ENCODE measurements at regions not wholly inside any gene's neighbourhood (a gene's known extent, or its start where the extent isn't known, plus 50 kb on each side); places are given as distances from the start of the nearest gene placed in this dataset.

- Mint-ChIP-seq H3K9me3 (no peaks in the 10 kb centered on the region), H3K27ac (no peak overlapping the region)
Observed at GRCh38 chr22:46030231-46030880, 53.4 kb upstream of the WNT7B start.

DNA sequence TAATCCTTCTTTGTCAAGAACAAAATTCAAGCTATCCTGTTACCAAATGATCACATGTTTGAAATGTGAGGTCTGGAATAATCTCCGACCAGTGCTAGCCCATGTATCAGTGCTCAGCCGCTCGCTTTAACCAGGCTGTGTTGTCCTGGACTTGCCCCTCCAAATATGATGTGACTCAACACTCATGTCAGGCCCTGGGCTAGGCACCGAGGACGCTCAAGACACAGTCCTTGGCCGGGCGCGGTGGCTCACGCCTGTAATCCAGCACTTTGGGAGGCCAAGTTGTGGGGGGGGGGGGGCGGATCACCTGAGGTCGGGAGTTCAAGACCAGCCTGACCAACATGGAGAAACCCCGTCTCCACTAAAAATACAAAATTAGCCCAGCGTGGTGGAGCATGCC lies 54.1 kb upstream of the WNT7B start:
- H3K9me3 ChIP-seq = no peaks in the 10 kb centered on the region
- Mint-ChIP-seq H3K27ac (no peak overlapping the region), H3K4me1 (peaks cover 11 to 18% (median 15%) of the 10 kb centered on the region in 3 donors), H3K9me3 (no peaks in the 10 kb centered on the region), H3K36me3 (no peaks in the 10 kb centered on the region), H3K27me3 (peaks cover 15 to 27% of the 10 kb centered on the region in 2 donors), H3K4me3 (no peak overlapping the region)
- H3K36me3 ChIP-seq (ENCODE audit: control insufficient read depth in 2 of 2, extremely low read depth in 1 of 2, insufficient read depth in 1 of 2, low read length in 1 of 2) = no peaks in the 10 kb centered on the region
- ATAC-seq (replicated peaks in 1 of 4) (no peak), DNase-seq (no peak)
- POLR2A ChIA-PET = interaction anchor here in 1 of 2 donors (0.6 kb wide), 1 partner anchor 42 kb away, joined by 6 read pairs; no protein-coding TSS in a partner anchor
- CTCF ChIA-PET = interaction anchor here in 1 of 2 donors (1.0 kb wide), 1 partner anchor 25 kb away, joined by 5 read pairs; no protein-coding TSS in a partner anchor
- WGBS (ENCODE audit: insufficient coverage) = 90% methylated on average over 3 of the region's 13 CpGs
- peaks cover 0 to 37% of the 10 kb centered on the region in 2 experiments for H3K27me3 ChIP-seq (replicated peaks in 1 of 2; ENCODE audit: control insufficient read depth in 2 of 2, extremely low read depth in 1 of 2, insufficient read depth in 2 of 2, low read length in 1 of 2)
- no peak overlapping the region for H3K27ac ChIP-seq (ENCODE audit: low read length)
- H3K4me3 ChIP-seq (ENCODE audit: control insufficient read depth in 1 of 2, extremely low read depth in 1 of 2, low read length in 1 of 2) = no peak overlapping the region
- peaks cover 7 to 10% of the 10 kb centered on the region in 2 experiments for H3K4me1 ChIP-seq (ENCODE audit: control insufficient read depth in 1 of 2, extremely low read depth in 1 of 2, insufficient read depth in 2 of 2, low read length in 2 of 2)

More at GRCh38 chr22:46030231-46030880, 53.4 kb upstream of the WNT7B start:
- Histone ChIP-seq H3K36me3 (ENCODE audit: control insufficient read depth in 2 of 2, extremely low read depth in 1 of 2, insufficient read depth in 1 of 2, low read length in 1 of 2) (no peaks in the 10 kb centered on the region), H3K27ac (ENCODE audit: low read length) (no peak overlapping the region), H3K27me3 (replicated peaks in 1 of 2; ENCODE audit: control insufficient read depth in 2 of 2, extremely low read depth in 1 of 2, insufficient read depth in 2 of 2, low read length in 1 of 2) (peaks cover 0 to 44% of the 10 kb centered on the region in 2 experiments), H3K4me3 (ENCODE audit: control insufficient read depth in 1 of 2, extremely low read depth in 1 of 2, low read length in 1 of 2) (no peak overlapping the region), H3K4me1 (ENCODE audit: control insufficient read depth in 1 of 2, extremely low read depth in 1 of 2, insufficient read depth in 2 of 2, low read length in 2 of 2) (peaks cover 7 to 8% of the 10 kb centered on the region in 2 experiments), H3K9me3 (no peaks in the 10 kb centered on the region)
- Mint-ChIP-seq H3K36me3 (no peaks in the 10 kb centered on the region), H3K4me1 (peaks cover 11 to 17% (median 15%) of the 10 kb centered on the region in 3 donors), H3K27me3 (peaks cover 22 to 34% of the 10 kb centered on the region in 2 donors), H3K4me3 (no peak overlapping the region)
- 81% methylated on average over 9 of the region's 11 CpGs for WGBS (ENCODE audit: insufficient coverage)
- POLR2A ChIA-PET = no interaction called here
- no peak for ATAC-seq (replicated peaks in 1 of 4)
- CTCF ChIA-PET = no interaction called here
- DNase-seq = no peak

- CTCF ChIA-PET = interaction anchor here in 1 of 2 donors (1.0 kb wide), 1 partner anchor 25 kb away, joined by 5 read pairs; no protein-coding TSS in a partner anchor
- no peak for ATAC-seq (replicated peaks in 1 of 4)
- no peak overlapping the region for H3K27ac Mint-ChIP-seq
Observed at GRCh38 chr22:46031557-46031956, 54.6 kb upstream of the WNT7B start.

DNA sequence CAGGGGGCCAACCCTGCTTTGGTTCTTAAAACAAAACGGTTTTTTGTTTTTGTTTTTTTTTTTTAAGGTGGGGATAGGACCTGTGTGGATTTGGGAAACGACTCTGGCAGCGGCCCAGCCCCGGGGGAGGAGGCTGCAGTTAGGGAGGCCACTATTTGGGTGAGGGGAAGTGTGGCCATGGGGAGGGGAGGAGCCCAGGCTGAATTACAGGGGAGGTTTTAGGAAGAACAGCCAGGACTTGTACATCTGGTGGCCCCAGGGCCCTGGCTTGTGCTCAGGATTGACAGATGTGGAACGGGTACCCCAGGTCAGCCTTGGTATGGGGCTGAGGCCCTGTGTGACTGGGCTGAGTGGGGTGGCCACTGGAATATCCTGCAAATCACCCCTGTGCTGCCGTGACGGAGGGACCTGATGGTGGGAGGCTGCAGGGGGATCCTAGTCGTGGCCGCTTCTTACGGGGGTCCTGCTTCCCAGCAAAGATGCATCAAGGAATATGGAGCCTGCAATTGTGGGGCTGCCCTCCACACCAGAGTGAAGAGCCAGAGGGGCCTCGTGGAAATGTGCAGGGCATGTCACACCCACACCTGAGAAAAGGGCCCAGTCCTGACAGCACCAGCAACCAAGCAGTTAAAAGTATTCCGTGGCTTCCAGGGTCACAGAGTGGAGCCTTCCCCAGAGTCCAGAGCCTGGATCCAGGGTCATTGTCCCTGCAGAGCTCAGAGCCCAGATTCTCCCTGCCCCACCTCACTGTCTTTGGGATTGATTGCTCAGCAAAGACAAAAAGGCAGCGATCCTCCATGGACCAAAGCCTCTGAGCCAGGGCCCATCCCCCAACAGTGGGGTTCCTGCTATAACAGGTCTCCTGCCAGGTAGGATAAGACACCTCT lies 55.2 kb upstream of the WNT7B start:
- Histone ChIP-seq H3K36me3 (ENCODE audit: control insufficient read depth in 2 of 2, extremely low read depth in 1 of 2, insufficient read depth in 1 of 2, low read length in 1 of 2) (no peaks in the 10 kb centered on the region), H3K4me1 (ENCODE audit: control insufficient read depth in 1 of 2, extremely low read depth in 1 of 2, insufficient read depth in 2 of 2, low read length in 2 of 2) (peaks cover 15 to 21% of the 10 kb centered on the region in 2 experiments), H3K9me3 (no peaks in the 10 kb centered on the region), H3K27me3 (replicated peaks in 1 of 2; ENCODE audit: control insufficient read depth in 2 of 2, extremely low read depth in 1 of 2, insufficient read depth in 2 of 2, low read length in 1 of 2) (peaks cover 0 to 26% of the 10 kb centered on the region in 2 experiments), H3K27ac (ENCODE audit: low read length) (no peak overlapping the region), H3K4me3 (ENCODE audit: control insufficient read depth in 1 of 2, extremely low read depth in 1 of 2, low read length in 1 of 2) (no peak overlapping the region)
- Mint-ChIP-seq H3K4me3 (no peak overlapping the region), H3K9me3 (no peaks in the 10 kb centered on the region), H3K4me1 (peaks cover 11 to 22% (median 19%) of the 10 kb centered on the region in 3 donors), H3K27me3 (peaks cover 6 to 17% of the 10 kb centered on the region in 2 donors), H3K36me3 (no peaks in the 10 kb centered on the region), H3K27ac (no peak overlapping the region)
- DNase-seq = no peak
- CTCF ChIA-PET = interaction anchor here in 1 of 2 donors (1.0 kb wide), 1 partner anchor 26 kb away, joined by 5 read pairs; no protein-coding TSS in a partner anchor
- WGBS (ENCODE audit: insufficient coverage) = 71% methylated on average over 7 of the region's 13 CpGs
- no peak for ATAC-seq (replicated peaks in 1 of 4)
- POLR2A ChIA-PET = no interaction called here

More at GRCh38 chr22:46031557-46031956, 54.6 kb upstream of the WNT7B start:
- Mint-ChIP-seq H3K4me3 (no peak overlapping the region), H3K36me3 (no peaks in the 10 kb centered on the region), H3K9me3 (no peaks in the 10 kb centered on the region), H3K4me1 (peaks cover 10 to 20% (median 17%) of the 10 kb centered on the region in 3 donors), H3K27me3 (peaks cover 10 to 22% of the 10 kb centered on the region in 2 donors)
- DNase-seq = no peak
- POLR2A ChIA-PET = interaction anchor here in 1 of 2 donors (0.6 kb wide), 1 partner anchor 41 kb away, joined by 6 read pairs; no protein-coding TSS in a partner anchor
- H3K27me3 ChIP-seq (replicated peaks in 1 of 2; ENCODE audit: control insufficient read depth in 2 of 2, extremely low read depth in 1 of 2, insufficient read depth in 2 of 2, low read length in 1 of 2) = peaks cover 0 to 32% of the 10 kb centered on the region in 2 experiments
- H3K27ac ChIP-seq (ENCODE audit: low read length) = no peak overlapping the region
- no peaks in the 10 kb centered on the region for H3K9me3 ChIP-seq
- no peaks in the 10 kb centered on the region for H3K36me3 ChIP-seq (ENCODE audit: control insufficient read depth in 2 of 2, extremely low read depth in 1 of 2, insufficient read depth in 1 of 2, low read length in 1 of 2)
- H3K4me1 ChIP-seq (ENCODE audit: control insufficient read depth in 1 of 2, extremely low read depth in 1 of 2, insufficient read depth in 2 of 2, low read length in 2 of 2) = peaks cover 11 to 14% of the 10 kb centered on the region in 2 experiments
- 100% methylated on average over 1 of the region's 2 CpGs for WGBS (ENCODE audit: insufficient coverage)
- no peak overlapping the region for H3K4me3 ChIP-seq (ENCODE audit: control insufficient read depth in 1 of 2, extremely low read depth in 1 of 2, low read length in 1 of 2)

DNA sequence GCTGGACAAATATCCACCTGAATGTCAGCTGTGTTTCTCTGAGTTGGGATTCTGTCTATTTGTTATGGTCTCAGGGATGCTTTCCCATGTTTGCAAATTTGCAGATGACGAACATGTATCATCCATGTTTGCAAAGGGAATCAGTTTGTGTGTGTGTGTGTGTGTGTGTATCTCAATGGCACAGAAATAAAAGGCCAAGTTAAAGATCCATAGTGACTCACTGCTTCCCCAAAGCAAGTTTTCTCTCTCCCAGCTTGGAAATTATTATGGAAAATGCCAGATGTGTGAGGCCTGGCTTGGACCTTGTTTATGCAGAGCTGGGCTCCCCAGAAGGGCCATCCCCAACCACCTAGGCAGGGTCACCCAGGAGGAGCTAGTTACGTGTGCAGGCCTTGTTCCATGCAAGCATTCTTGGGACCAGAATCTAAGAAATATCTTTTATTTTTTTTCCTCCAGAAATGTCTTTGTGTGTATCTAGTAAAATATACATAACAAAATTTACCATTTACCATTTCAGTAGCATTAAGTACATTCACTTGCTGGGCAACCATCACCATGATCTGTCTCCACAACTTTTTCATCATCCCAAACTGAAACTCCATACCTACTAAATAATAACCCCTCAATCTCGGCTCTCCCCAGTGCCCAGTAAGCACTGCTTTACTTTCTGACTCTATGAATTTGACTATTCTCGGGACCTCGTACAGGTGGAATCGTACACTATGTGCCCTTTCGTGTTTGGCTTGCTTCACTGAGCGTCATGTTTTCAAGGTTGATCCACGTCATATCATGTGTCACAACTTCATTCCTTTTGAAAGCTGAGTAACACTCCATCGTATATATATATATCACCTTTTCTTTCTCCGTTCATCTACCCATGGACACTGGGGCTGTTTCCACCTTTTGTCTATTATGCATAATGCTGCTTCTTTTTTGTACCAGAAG lies 56.6 kb upstream of the WNT7B start:
- ATAC-seq (replicated peaks in 1 of 4) (no peak), DNase-seq (no peak)
- H3K4me1 ChIP-seq (ENCODE audit: control insufficient read depth in 1 of 2, extremely low read depth in 1 of 2, insufficient read depth in 2 of 2, low read length in 2 of 2) = peaks cover 15 to 21% of the 10 kb centered on the region in 2 experiments
- H3K9me3 ChIP-seq = no peaks in the 10 kb centered on the region
- Mint-ChIP-seq H3K9me3 (no peaks in the 10 kb centered on the region), H3K27ac (no peak overlapping the region), H3K36me3 (no peaks in the 10 kb centered on the region), H3K4me1 (peaks cover 11 to 20% (median 19%) of the 10 kb centered on the region in 3 donors), H3K27me3 (peaks cover 0 to 10% of the 10 kb centered on the region in 2 donors), H3K4me3 (no peak overlapping the region)
- WGBS (ENCODE audit: insufficient coverage) = 89% methylated on average over 7 of the region's 11 CpGs
- H3K27me3 ChIP-seq (replicated peaks in 1 of 2; ENCODE audit: control insufficient read depth in 2 of 2, extremely low read depth in 1 of 2, insufficient read depth in 2 of 2, low read length in 1 of 2) = peaks cover 0 to 16% of the 10 kb centered on the region in 2 experiments
- no peak overlapping the region for H3K27ac ChIP-seq (ENCODE audit: low read length)
- CTCF ChIA-PET = interaction anchor here in 1 of 2 donors (1.0 kb wide), 1 partner anchor 28 kb away, joined by 3 read pairs; no protein-coding TSS in a partner anchor
- POLR2A ChIA-PET = interaction anchor here in 1 of 2 donors (0.5 kb wide), 1 partner anchor 912 kb away, joined by 3 read pairs; no protein-coding TSS in a partner anchor
- no peak overlapping the region for H3K4me3 ChIP-seq (ENCODE audit: control insufficient read depth in 1 of 2, extremely low read depth in 1 of 2, low read length in 1 of 2)
- no peaks in the 10 kb centered on the region for H3K36me3 ChIP-seq (ENCODE audit: control insufficient read depth in 2 of 2, extremely low read depth in 1 of 2, insufficient read depth in 1 of 2, low read length in 1 of 2)

All from T-cell (primary cell).